GM06990 (cell line): ENCODE measurements at regions not wholly inside any gene's neighbourhood (a gene's known extent, or its start where the extent isn't known, plus 50 kb on each side); places are given as distances from the start of the nearest gene placed in this dataset.

Experiments
- DNase-seq: peaks from one replicate; pipeline ENCODE4 v3.0.0-alpha.2; 2011; ENCODE audit not compliant: insufficient read length; ENCODE audit errors: extremely low read depth
- H3K27me3 ChIP-seq: replicated peaks from 2 replicates; pipeline ENCODE4 v1.6.0; 2011; ENCODE audit warnings: low read length; ENCODE audit not compliant: control insufficient read depth, insufficient read depth
- H3K36me3 ChIP-seq: 2 replicates; pipeline ENCODE4 v1.5.1; 2011; ENCODE audit warnings: low read length; ENCODE audit not compliant: control insufficient read depth, insufficient read depth
- H3K4me3 ChIP-seq: replicated peaks from 2 replicates; pipeline ENCODE4 v1.5.1; 2011; ENCODE audit warnings: low read depth, mild to moderate bottlenecking, control low read depth, low read length
- TF ChIP-seq, protein P1 (sequence below): IDR thresholded peaks from 2 replicates; pipeline ENCODE4 v1.5.1; 2011; ENCODE audit warnings: low read length, control low read depth, mild to moderate bottlenecking, inconsistent platforms; ENCODE audit not compliant: insufficient read depth, poor library complexity, severe bottlenecking

DNA sequence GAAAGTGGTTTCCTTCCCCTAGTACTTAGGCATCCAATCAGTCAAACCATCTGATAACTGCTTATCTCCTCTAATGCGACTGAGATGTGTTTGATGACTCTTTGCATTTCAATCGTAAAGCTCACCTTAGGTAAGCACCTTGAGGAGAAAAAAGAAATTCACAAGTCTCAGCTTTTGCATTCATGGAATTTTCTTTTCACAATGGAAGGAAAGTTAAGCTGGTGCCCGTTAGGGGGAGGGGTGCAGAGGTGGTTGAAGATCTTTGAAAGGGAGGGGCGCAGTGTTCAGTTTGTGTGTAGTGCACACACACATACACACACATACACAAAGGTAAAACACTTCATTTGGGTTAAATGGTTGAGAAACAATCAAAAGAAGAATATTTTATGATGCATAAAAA, 87.1 kb upstream of the SALL4 start:
- H3K4me3 ChIP-seq = no peak overlapping the region
- no peaks in the 10 kb centered on the region; the same call in 1 of the 2 replicates for H3K27me3 ChIP-seq
- TF ChIP-seq, protein P1, sequence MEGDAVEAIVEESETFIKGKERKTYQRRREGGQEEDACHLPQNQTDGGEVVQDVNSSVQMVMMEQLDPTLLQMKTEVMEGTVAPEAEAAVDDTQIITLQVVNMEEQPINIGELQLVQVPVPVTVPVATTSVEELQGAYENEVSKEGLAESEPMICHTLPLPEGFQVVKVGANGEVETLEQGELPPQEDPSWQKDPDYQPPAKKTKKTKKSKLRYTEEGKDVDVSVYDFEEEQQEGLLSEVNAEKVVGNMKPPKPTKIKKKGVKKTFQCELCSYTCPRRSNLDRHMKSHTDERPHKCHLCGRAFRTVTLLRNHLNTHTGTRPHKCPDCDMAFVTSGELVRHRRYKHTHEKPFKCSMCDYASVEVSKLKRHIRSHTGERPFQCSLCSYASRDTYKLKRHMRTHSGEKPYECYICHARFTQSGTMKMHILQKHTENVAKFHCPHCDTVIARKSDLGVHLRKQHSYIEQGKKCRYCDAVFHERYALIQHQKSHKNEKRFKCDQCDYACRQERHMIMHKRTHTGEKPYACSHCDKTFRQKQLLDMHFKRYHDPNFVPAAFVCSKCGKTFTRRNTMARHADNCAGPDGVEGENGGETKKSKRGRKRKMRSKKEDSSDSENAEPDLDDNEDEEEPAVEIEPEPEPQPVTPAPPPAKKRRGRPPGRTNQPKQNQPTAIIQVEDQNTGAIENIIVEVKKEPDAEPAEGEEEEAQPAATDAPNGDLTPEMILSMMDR = no peak

DNA sequence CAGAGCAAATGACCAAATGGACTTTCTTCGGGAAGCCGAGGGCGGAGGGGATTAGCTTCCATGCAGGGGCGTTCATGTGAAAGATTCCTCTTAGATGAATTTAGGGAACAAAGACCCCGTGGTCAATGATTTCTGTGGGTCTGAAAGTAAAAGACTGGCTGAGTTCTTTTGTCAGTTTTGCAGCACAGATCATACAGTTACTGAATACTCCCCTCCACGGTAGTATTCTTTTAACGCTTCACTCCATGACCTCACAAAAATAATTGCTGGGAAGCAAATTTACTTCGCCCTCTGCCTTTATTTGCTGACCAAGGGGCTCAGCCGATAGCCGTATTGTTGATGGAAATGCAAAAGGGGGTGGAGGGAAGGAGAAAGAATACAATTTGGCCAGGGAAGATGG, 86.0 kb upstream of the SALL4 start:
- no peak overlapping the region for H3K4me3 ChIP-seq

More for the DNA sequence above, 87.1 kb upstream of the SALL4 start:
- no peak for DNase-seq
- no peaks in the 10 kb centered on the region for H3K36me3 ChIP-seq

DNA sequence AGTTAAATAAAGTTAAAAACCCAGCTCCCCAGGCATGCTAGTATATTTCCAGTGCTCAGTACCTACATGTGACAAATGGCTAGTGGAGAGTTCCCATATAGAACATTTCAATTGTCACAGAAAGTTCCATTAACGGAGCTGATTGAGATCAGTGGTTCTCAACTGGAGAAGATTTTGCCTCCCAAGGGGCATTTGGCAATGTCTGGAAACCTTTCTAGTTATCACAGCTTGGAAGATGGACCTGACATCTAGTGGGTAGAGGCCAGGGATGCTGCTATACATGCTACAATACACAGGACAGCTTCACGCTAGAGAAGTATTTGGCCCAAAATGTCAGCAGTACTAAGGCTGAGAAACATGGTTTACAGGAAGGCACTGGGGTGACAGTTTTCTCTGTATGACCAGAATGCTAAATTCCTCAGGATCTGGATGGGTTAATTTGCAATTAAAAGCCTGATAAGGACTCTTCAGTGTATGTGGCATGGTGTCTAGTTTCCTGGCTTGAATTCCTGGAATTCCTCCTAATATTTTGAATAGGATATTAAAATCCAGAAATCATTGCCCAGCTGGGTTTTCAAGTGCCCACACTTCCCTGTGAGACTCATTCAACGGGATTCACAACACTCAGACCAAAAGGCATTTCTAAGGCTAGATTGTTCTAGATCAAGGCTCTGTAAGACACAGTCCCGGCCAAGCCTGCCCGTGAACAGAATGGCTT, 84.7 kb upstream of the SALL4 start:
- Histone ChIP-seq H3K4me3 (no peak overlapping the region), H3K36me3 (no peaks in the 10 kb centered on the region), H3K27me3 (no peaks in the 10 kb centered on the region)
- TF ChIP-seq, protein P1 = no peak
- no peak for DNase-seq

More for the DNA sequence above, 86.0 kb upstream of the SALL4 start:
- Histone ChIP-seq H3K36me3 (no peaks in the 10 kb centered on the region), H3K27me3 (no peaks in the 10 kb centered on the region)
- TF ChIP-seq, protein P1 = no peak
- no peak for DNase-seq

DNA sequence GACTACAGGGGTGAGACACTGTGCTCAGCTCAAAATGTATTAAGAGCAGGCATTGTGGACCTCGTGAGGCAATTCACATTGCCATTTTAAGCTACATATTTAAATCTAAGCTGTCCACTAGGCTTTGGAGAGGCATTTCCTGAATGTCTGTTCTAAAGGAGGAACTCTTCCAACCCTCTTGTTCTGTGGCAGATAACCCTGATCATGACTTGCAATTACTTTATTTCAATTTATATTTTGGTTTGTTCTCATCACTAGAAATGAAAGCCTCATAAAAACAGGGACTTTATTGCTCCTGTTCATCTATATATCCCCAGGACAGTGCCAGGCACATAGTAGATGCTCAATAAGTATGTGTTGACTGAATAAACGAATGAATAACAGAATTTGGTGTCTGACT, 84.0 kb upstream of the SALL4 start:
- TF ChIP-seq, protein P1 = no peak
- H3K27me3 ChIP-seq = no peaks in the 10 kb centered on the region
- DNase-seq = no peak
- no peaks in the 10 kb centered on the region for H3K36me3 ChIP-seq
- no peak overlapping the region for H3K4me3 ChIP-seq

DNA sequence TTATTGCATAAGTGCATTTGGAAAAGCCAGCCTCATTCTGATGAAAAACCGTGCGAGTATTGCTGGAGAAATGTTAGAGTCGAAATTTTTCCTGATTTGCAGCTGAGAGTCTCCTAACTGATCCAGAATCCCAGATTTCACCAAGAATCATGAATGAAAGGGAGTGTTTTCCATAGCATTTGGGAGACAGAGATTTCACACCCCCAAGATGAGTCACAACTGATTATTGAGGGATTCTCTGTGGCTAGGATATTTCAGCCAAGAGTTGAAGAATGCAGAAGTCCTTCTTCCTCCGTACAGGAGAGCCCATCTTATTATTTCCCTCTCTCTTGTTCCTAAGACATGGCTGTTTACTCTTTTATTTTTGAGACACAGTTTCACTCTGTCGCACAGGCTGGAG, 82.2 kb upstream of the SALL4 start:
- DNase-seq = no peak
- Histone ChIP-seq H3K36me3 (no peaks in the 10 kb centered on the region), H3K4me3 (no peak overlapping the region), H3K27me3 (no peaks in the 10 kb centered on the region)
- TF ChIP-seq, protein P1 = no peak
